PC-9 (cell line): ENCODE measurements at regions not wholly inside any gene's neighbourhood (a gene's known extent, or its start where the extent isn't known, plus 50 kb on each side); places are given as distances from the start of the nearest gene placed in this dataset.

Experiments
- BruUV-seq: library from RNA; stranded (reverse); fragments of 400-500 nt; replicated peaks from 2 replicates; lab custom pipeline; 2021; lab: Mats Ljungman, UMichigan
- CTCF ChIA-PET: fragments of 300-600 bp; sonication (Branson Sonifier 250); formaldehyde crosslinking; loops from one replicate; lab custom pipeline; 2022; ENCODE audit warnings: antibody characterized with exemption; lab: Charles Lee
- POLR2A ChIA-PET: fragments of 300-600 bp; sonication (Branson Sonifier 250); formaldehyde crosslinking; loops from one replicate; lab custom pipeline; 2022; ENCODE audit warnings: antibody characterized with exemption; ENCODE audit not compliant: unreplicated experiment; lab: Charles Lee
- DNase-seq, 2 experiments: peaks; one replicate each; pipeline versions ENCODE4 v3.0.0 to v3.0.0-alpha.2; 2015 to 2022; ENCODE audit warnings: mixed read lengths in 1 of 2
- H2AFZ ChIP-seq: fragments of 200-600 bp; sonication (generic); 2 replicates; pipeline ENCODE4 v1.8.1; 2017; ENCODE audit warnings: antibody characterized with exemption
- H3F3A ChIP-seq: fragments of 200-600 bp; sonication (generic); 2 replicates; pipeline ENCODE4 v1.8.1; 2017; ENCODE audit warnings: antibody characterized with exemption, mild to moderate bottlenecking, low read depth; ENCODE audit not compliant: insufficient read depth
- H3K27ac ChIP-seq: fragments of 200-600 bp; sonication (generic); 2 replicates; pipeline ENCODE4 v1.6.1; 2016; ENCODE audit warnings: mixed run types
- H3K27me3 ChIP-seq: fragments of 200-600 bp; sonication (generic); 2 replicates; pipeline ENCODE4 v1.6.1; 2016; ENCODE audit warnings: low read depth, mixed run types; ENCODE audit not compliant: insufficient read depth
- H3K36me3 ChIP-seq: fragments of 200-600 bp; sonication (generic); 2 replicates; pipeline ENCODE4 v1.6.1; 2016; ENCODE audit warnings: low read depth, mixed run types
- H3K4me1 ChIP-seq: fragments of 200-600 bp; sonication (generic); replicated peaks from 2 replicates; pipeline ENCODE4 v1.6.1; 2016; ENCODE audit warnings: mixed run types; ENCODE audit not compliant: insufficient read depth
- H3K4me2 ChIP-seq: fragments of 200-600 bp; sonication (generic); 2 replicates; pipeline ENCODE4 v1.6.1; 2017; ENCODE audit warnings: mixed run types
- H3K4me3 ChIP-seq: fragments of 200-600 bp; sonication (generic); 2 replicates; pipeline ENCODE4 v1.6.1; 2016; ENCODE audit warnings: mixed run types
- H3K79me2 ChIP-seq: fragments of 200-600 bp; sonication (generic); 2 replicates; pipeline ENCODE4 v1.6.1; 2017; ENCODE audit warnings: low read depth, mixed run types
- H3K9me2 ChIP-seq: fragments of 200-600 bp; sonication (generic); 2 replicates; pipeline ENCODE4 v1.8.1; 2017; ENCODE audit warnings: mild to moderate bottlenecking; ENCODE audit not compliant: insufficient read depth
- H3K9me3 ChIP-seq: fragments of 200-600 bp; sonication (generic); 2 replicates; pipeline ENCODE4 v1.8.1; 2016; ENCODE audit warnings: low read depth; ENCODE audit not compliant: insufficient read depth
- H4K20me1 ChIP-seq: fragments of 200-600 bp; sonication (generic); 2 replicates; pipeline ENCODE4 v1.8.1; 2017; ENCODE audit not compliant: insufficient read depth
- CTCF ChIP-seq: fragments of 200-600 bp; sonication (generic); conservative IDR thresholded peaks from 2 replicates; pipeline ENCODE4 v1.6.1; 2017; ENCODE audit warnings: mixed run types, antibody characterized with exemption, mild to moderate bottlenecking, moderate library complexity
- EZH2 ChIP-seq: fragments of 200-600 bp; sonication (generic); IDR thresholded peaks from 2 replicates; pipeline ENCODE4 v1.8.0; 2017; ENCODE audit warnings: antibody characterized with exemption, low read depth
- intact Hi-C: fragments of 100-400 bp; cut with micrococcal nuclease; formaldehyde crosslinking; loops from one replicate; pipeline ENCODE4 v1.10.0; 2022; ENCODE audit not compliant: unreplicated experiment

- no peak overlapping the region for H3K4me3 ChIP-seq
- no peaks in the 10 kb centered on the region for H4K20me1 ChIP-seq
- H3K4me1 ChIP-seq = peaks cover 4% of the 10 kb centered on the region; the same call in 1 of the 2 replicates
- no peaks in the 10 kb centered on the region for H3K36me3 ChIP-seq
- DNase-seq = no peak
- no peak overlapping the region for H2AFZ ChIP-seq
- TF ChIP-seq CTCF (no peak), EZH2 (no peak)
- H3K27me3 ChIP-seq = no peaks in the 10 kb centered on the region
- no peak overlapping the region for H3K4me2 ChIP-seq
- intact Hi-C loops = no loop called here
- no peak overlapping the region for H3K27ac ChIP-seq
- H3F3A ChIP-seq = no peaks in the 10 kb centered on the region
- H3K9me3 ChIP-seq = no peaks in the 10 kb centered on the region
- BruUV-seq = no TSS peak
- H3K9me2 ChIP-seq = no peaks in the 10 kb centered on the region
- no peaks in the 10 kb centered on the region for H3K79me2 ChIP-seq
- ChIA-PET CTCF (interaction anchor here (0.7 kb wide), 1 partner anchor 1470 kb away, joined by 4 read pairs; no protein-coding TSS in a partner anchor), POLR2A (interaction anchor here (0.6 kb wide), 1 partner anchor 147 kb away, joined by 4 read pairs; no protein-coding TSS in a partner anchor)
Measured at GRCh38 chr2:220555961-220556630, 928.7 kb downstream of the SLC4A3 start.

DNA sequence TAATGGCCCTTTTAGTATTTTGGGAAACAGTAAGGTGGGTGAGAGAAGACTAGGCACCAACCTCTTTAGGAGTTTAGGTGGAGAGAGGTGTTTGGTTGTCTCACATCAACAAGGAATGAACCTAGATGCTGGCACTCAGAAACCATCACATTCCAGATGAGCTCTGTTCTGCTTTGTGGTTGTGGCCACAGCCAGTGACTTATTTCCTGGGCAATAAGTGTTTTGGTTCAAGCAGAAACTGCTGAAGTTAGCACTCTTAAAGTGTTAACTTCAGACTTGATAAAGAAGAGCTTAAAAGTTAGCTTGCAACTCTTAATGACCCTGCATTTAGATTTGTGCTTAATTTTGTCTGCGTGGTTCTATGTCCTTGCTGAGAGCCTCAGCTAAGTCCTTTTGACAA lies 929.2 kb downstream of the SLC4A3 start:
- H3K4me2 ChIP-seq = no peak overlapping the region
- H2AFZ ChIP-seq = no peak overlapping the region
- H3K36me3 ChIP-seq = no peaks in the 10 kb centered on the region

GRCh38 chr2:220560192-220560591 lies 932.8 kb downstream of the SLC4A3 start:
- Histone ChIP-seq H3K36me3 (no peaks in the 10 kb centered on the region), H3K9me3 (no peaks in the 10 kb centered on the region), H4K20me1 (no peaks in the 10 kb centered on the region), H3K4me3 (no peak overlapping the region), H3K27me3 (no peaks in the 10 kb centered on the region), H3F3A (no peaks in the 10 kb centered on the region), H3K79me2 (no peaks in the 10 kb centered on the region), H3K4me2 (no peak overlapping the region), H3K4me1 (peaks cover 4% of the 10 kb centered on the region; the same call in 1 of the 2 replicates), H3K27ac (no peak overlapping the region), H2AFZ (no peak overlapping the region), H3K9me2 (no peaks in the 10 kb centered on the region)
- DNase-seq = no peak
- ChIA-PET POLR2A (no interaction called here), CTCF (no interaction called here)
- TF ChIP-seq EZH2 (no peak), CTCF (no peak)
- BruUV-seq = no TSS peak
- intact Hi-C loops = no loop called here

More for the DNA sequence above, 929.2 kb downstream of the SLC4A3 start:
- ChIA-PET CTCF (no interaction called here), POLR2A (no interaction called here)
- no peaks in the 10 kb centered on the region for H3K79me2 ChIP-seq
- H3K9me3 ChIP-seq = no peaks in the 10 kb centered on the region
- intact Hi-C loops = no loop called here
- no peaks in the 10 kb centered on the region for H3K27me3 ChIP-seq
- H3F3A ChIP-seq = no peaks in the 10 kb centered on the region
- no peaks in the 10 kb centered on the region for H4K20me1 ChIP-seq
- DNase-seq = no peak
- H3K27ac ChIP-seq = no peak overlapping the region
- H3K9me2 ChIP-seq = no peaks in the 10 kb centered on the region
- TF ChIP-seq CTCF (no peak), EZH2 (no peak)
- no TSS peak for BruUV-seq
- peaks cover 4% of the 10 kb centered on the region; the same call in 1 of the 2 replicates for H3K4me1 ChIP-seq
- no peak overlapping the region for H3K4me3 ChIP-seq
